ENCODE measurements at regions not wholly inside any gene's neighbourhood (a gene's known extent, or its start where the extent isn't known, plus 50 kb on each side); places are given as distances from the start of the nearest gene placed in this dataset.

- FAIRE-seq, result peak; percentile 24
- WGBS, 2 experiments (ENCODE audit: extremely low coverage in 1 of 2, insufficient coverage in 1 of 2, insufficient read length in 1 of 2, insufficient replicate concordance in 2 of 2, low coverage in 1 of 2, low lambda C conversion rate in 2 of 2, missing lambda C conversion rate in 1 of 2), result 94% methylated on average over 3 of the region's 3 CpGs; no CpG with 5 or more reads in 1 of the 2 experiments
- TF ChIP-seq TEAD4 (IDR thresholded peaks at IDR 0.05; ENCODE audit: low read depth, low read length), result no peak
- no peak for TF ChIP-seq NANOG (IDR thresholded peaks at IDR 0.05; ENCODE audit: insufficient read depth, low read depth, low read length, poor library complexity, severe bottlenecking)
Measured at GRCh38 chr9:90343366-90343765, 299.3 kb downstream of the DIRAS2 start.

More at GRCh38 chr9:90343366-90343765, 299.3 kb downstream of the DIRAS2 start:
- peaks cover 0 to 4% (median 0%) of the 10 kb centered on the region in 4 experiments; a peak in 1 of 7 replicates for H3K4me1 ChIP-seq (replicated peaks in 1 of 4; ENCODE audit: control insufficient read depth in 3 of 4, insufficient read depth in 4 of 4, low read length in 3 of 4)
- no peak overlapping the region for H2BK120ac ChIP-seq (replicated peaks; ENCODE audit: low read depth, low read length)
- no peak overlapping the region for H2AK5ac ChIP-seq (ENCODE audit: low read depth, low read length)
- no peak overlapping the region for H3K4me2 ChIP-seq (ENCODE audit: insufficient read depth in 1 of 2, low read depth in 2 of 2, low read length in 2 of 2)
- H4K91ac ChIP-seq (replicated peaks; ENCODE audit: insufficient read length, low read length), result no peak overlapping the region
- no peaks in the 10 kb centered on the region for H3K79me2 ChIP-seq (ENCODE audit: control insufficient read depth in 1 of 2, insufficient read depth in 2 of 2, low read length in 2 of 2)
- H3K27me3 ChIP-seq (replicated peaks in 1 of 4; ENCODE audit: control insufficient read depth in 3 of 4, extremely low read depth in 1 of 4, insufficient read depth in 3 of 4, low read length in 3 of 4), result no peaks in the 10 kb centered on the region
- no peaks in the 10 kb centered on the region for H3K9me3 ChIP-seq (ENCODE audit: insufficient read depth in 2 of 2, low read depth in 1 of 2, low read length in 1 of 2)
- POLR2A ChIA-PET (ENCODE audit: partially characterized antibody), result no interaction called here
- H3K9ac ChIP-seq (replicated peaks in 1 of 4; ENCODE audit: extremely low read depth in 1 of 4, low read depth in 3 of 4, low read length in 3 of 4), result no peak overlapping the region
- H2BK20ac ChIP-seq (ENCODE audit: low read length), result no peak overlapping the region
- CTCF ChIA-PET (ENCODE audit: partially characterized antibody), result no interaction called here
- H2AFZ ChIP-seq (ENCODE audit: low read length), result no peak overlapping the region
- DNase-seq (ENCODE audit: low read depth in 1 of 2, low spot score in 2 of 2), result no peak
- H3K4ac ChIP-seq (replicated peaks; ENCODE audit: insufficient read length, low read depth, low read length), result no peak overlapping the region
- H3K23ac ChIP-seq (ENCODE audit: insufficient read length), result no peak overlapping the region
- H3K23me2 ChIP-seq (ENCODE audit: low read depth, low read length), result no peaks in the 10 kb centered on the region; the same call in 1 of the 2 replicates
- no peak overlapping the region for H2BK15ac ChIP-seq (ENCODE audit: low read length)
- no peak overlapping the region for H4K8ac ChIP-seq (ENCODE audit: extremely low read depth, insufficient read depth, low read length)
- H3K14ac ChIP-seq (ENCODE audit: insufficient read length), result no peak overlapping the region
- no peaks in the 10 kb centered on the region for H4K20me1 ChIP-seq (replicated peaks in 1 of 2; ENCODE audit: control insufficient read depth in 1 of 2, insufficient read depth in 2 of 2, low read length in 2 of 2)
- no peak overlapping the region for H4K5ac ChIP-seq (ENCODE audit: insufficient read length, low read depth, low read length)
- no peak overlapping the region for H2BK5ac ChIP-seq (ENCODE audit: low read depth, low read length)
- H3K4me3 ChIP-seq (ENCODE audit: extremely low read depth in 1 of 4, insufficient read depth in 2 of 4, low read depth in 3 of 4, low read length in 4 of 4), result no peak overlapping the region
- no peak overlapping the region for H2BK12ac ChIP-seq (ENCODE audit: low read depth, low read length)
- H3K36me3 ChIP-seq (ENCODE audit: control insufficient read depth in 2 of 4, insufficient read depth in 4 of 4, low read length in 3 of 4), result no peaks in the 10 kb centered on the region
- no peaks in the 10 kb centered on the region for H3K79me1 ChIP-seq (ENCODE audit: low read depth, low read length)
- no peak overlapping the region for H3K56ac ChIP-seq (replicated peaks; ENCODE audit: insufficient read length, low read depth, low read length)
- H3K27ac ChIP-seq (ENCODE audit: low read depth, low read length), result no peak overlapping the region
- no peak overlapping the region for H3K18ac ChIP-seq (ENCODE audit: extremely low read depth, low read length)

Measured in H1 (cell line).